HEK293 (cell line): ENCODE measurements at regions not wholly inside any gene's neighbourhood (a gene's known extent, or its start where the extent isn't known, plus 50 kb on each side); places are given as distances from the start of the nearest gene placed in this dataset.

ENCODE experiments used
- CTCF ChIA-PET: fragments of 350-600 bp; formaldehyde crosslinking; extraction: SDS; loops from one replicate; lab custom pipeline; 2021; ENCODE audit warnings: antibody characterized with exemption; lab: Yijun Ruan, JAX
- POLR2A ChIA-PET: fragments of 300-600 bp; formaldehyde crosslinking; extraction: SDS; loops from one replicate; lab custom pipeline; 2020; ENCODE audit warnings: antibody characterized with exemption, inconsistent platforms; lab: Yijun Ruan, JAX
- H3K27ac ChIP-seq: fragments of 200-500 bp; sonication (Bioruptor generic); 2 replicates; pipeline ENCODE4 v1.5.1; 2014; ENCODE audit warnings: low read depth, low read length, control low read depth, inconsistent platforms; ENCODE audit errors: extremely low read depth
- H3K36me3 ChIP-seq, 2 experiments: fragments of 200-500 bp in 1 of 2; sonication (Bioruptor generic) in 1 of 2; 1 replicate in 1 of 2; 2 replicates in 1 of 2; pipeline ENCODE4 v1.5.1; 2014 to 2017; ENCODE audit warnings: inconsistent platforms in 2 of 2, low read length in 2 of 2; ENCODE audit not compliant: control insufficient read depth in 2 of 2, insufficient read depth in 1 of 2
- H3K4me1 ChIP-seq: fragments of 200-500 bp; sonication (Bioruptor generic); 2 replicates; pipeline ENCODE4 v1.5.1; 2014; ENCODE audit warnings: mild to moderate bottlenecking, low read length, inconsistent platforms; ENCODE audit not compliant: control insufficient read depth, insufficient read depth
- H3K4me3 ChIP-seq: 2 replicates; pipeline ENCODE4 v1.5.1; 2011; ENCODE audit warnings: low read depth, mild to moderate bottlenecking, control low read depth, low read length, moderate library complexity
- H3K9me3 ChIP-seq: fragments of 200-500 bp; sonication (Bioruptor generic); 2 replicates; pipeline ENCODE4 v1.5.1; 2014; ENCODE audit warnings: low read depth, low read length, inconsistent platforms; ENCODE audit not compliant: control insufficient read depth, insufficient read depth
- EGR2 ChIP-seq: fragments of 450-650 bp; formaldehyde crosslinking; IDR thresholded peaks from 2 replicates; pipeline ENCODE4 v1.5.1; 2016; ENCODE audit warnings: low read depth, missing biosample characterization, missing genetic modification characterization
- IKZF3 ChIP-seq: fragments of 450-650 bp; IDR thresholded peaks from 2 replicates; pipeline ENCODE4 v1.5.0; 2018; ENCODE audit warnings: missing biosample characterization, mild to moderate bottlenecking, missing genetic modification characterization, moderate library complexity
- SETDB1 ChIP-seq: IDR thresholded peaks from one replicate; pipeline ENCODE4 v1.6.1; 2017; ENCODE audit warnings: mild to moderate bottlenecking, low read length, moderate library complexity, mixed read lengths; ENCODE audit not compliant: insufficient read length
- ZFHX2 ChIP-seq: fragments of 450-650 bp; formaldehyde crosslinking; conservative IDR thresholded peaks from 2 replicates; pipeline ENCODE4 v1.5.1; 2016; ENCODE audit warnings: missing biosample characterization, missing genetic modification characterization
- ZFP69B ChIP-seq: fragments of 450-650 bp; formaldehyde crosslinking; IDR thresholded peaks from 2 replicates; pipeline ENCODE4 v1.5.1; 2016; ENCODE audit warnings: missing biosample characterization, missing genetic modification characterization
- ZNF10 ChIP-seq: fragments of 450-650 bp; formaldehyde crosslinking; IDR thresholded peaks from 2 replicates; pipeline ENCODE4 v1.5.1; 2017; ENCODE audit warnings: missing biosample characterization, missing genetic modification characterization
- ZNF132 ChIP-seq: fragments of 450-650 bp; formaldehyde crosslinking; IDR thresholded peaks from 2 replicates; pipeline ENCODE4 v1.5.1; 2017; ENCODE audit warnings: missing biosample characterization, missing genetic modification characterization, borderline replicate concordance
- ZNF416 ChIP-seq: fragments of 450-650 bp; formaldehyde crosslinking; IDR thresholded peaks from 2 replicates; pipeline ENCODE4 v1.5.1; 2016; ENCODE audit warnings: missing biosample characterization, missing genetic modification characterization
- ZNF529 ChIP-seq: fragments of 450-650 bp; formaldehyde crosslinking; IDR thresholded peaks from 2 replicates; pipeline ENCODE4 v1.5.1; 2017; ENCODE audit warnings: missing genetic modification characterization, missing biosample characterization; ENCODE audit not compliant: insufficient replicate concordance
- ZNF560 ChIP-seq: fragments of 450-650 bp; formaldehyde crosslinking; IDR thresholded peaks from 2 replicates; pipeline ENCODE4 v1.5.1; 2017; ENCODE audit warnings: missing biosample characterization, missing genetic modification characterization, borderline replicate concordance
- ZNF830 ChIP-seq: fragments of 450-650 bp; IDR thresholded peaks from 2 replicates; pipeline ENCODE4 v1.5.0; 2018; ENCODE audit warnings: missing biosample characterization, missing genetic modification characterization, low read depth, mild to moderate bottlenecking, moderate library complexity
- TF ChIP-seq, protein P1 (sequence below): fragments of 450-650 bp; formaldehyde crosslinking; optimal IDR thresholded peaks from 2 replicates; pipeline ENCODE3; 2016; ENCODE audit warnings: missing biosample characterization, mild to moderate bottlenecking, missing genetic modification characterization
- TF ChIP-seq, protein P2 (sequence below): fragments of 450-650 bp; formaldehyde crosslinking; IDR thresholded peaks from 2 replicates; pipeline ENCODE4 v1.5.1; 2016; ENCODE audit warnings: missing biosample characterization, missing genetic modification characterization
- TF ChIP-seq, protein P3 (sequence below): sonication (generic); formaldehyde crosslinking; IDR thresholded peaks from 2 replicates; pipeline ENCODE4 v1.8.1; 2022; ENCODE audit warnings: mild to moderate bottlenecking, moderate library complexity, missing genetic modification reagents
- TF ChIP-seq, protein P4 (sequence below): fragments of 450-650 bp; IDR thresholded peaks from 2 replicates; pipeline ENCODE4 v1.5.1; 2018; ENCODE audit warnings: missing biosample characterization, mild to moderate bottlenecking, missing genetic modification characterization
- TF ChIP-seq, protein P5 (sequence below): fragments of 450-650 bp; formaldehyde crosslinking; IDR thresholded peaks from 2 replicates; pipeline ENCODE4 v1.5.1; 2016; ENCODE audit warnings: missing biosample characterization, missing genetic modification characterization
- TF ChIP-seq, protein P6 (sequence below): fragments of 450-650 bp; formaldehyde crosslinking; IDR thresholded peaks from 2 replicates; pipeline ENCODE4 v1.5.1; 2016; ENCODE audit warnings: missing biosample characterization, missing genetic modification characterization
- TF ChIP-seq, protein P7 (sequence below): fragments of 450-650 bp; formaldehyde crosslinking; conservative IDR thresholded peaks from 2 replicates; pipeline ENCODE4 v1.5.1; 2016; ENCODE audit warnings: low read depth, missing biosample characterization, missing genetic modification characterization

DNA sequence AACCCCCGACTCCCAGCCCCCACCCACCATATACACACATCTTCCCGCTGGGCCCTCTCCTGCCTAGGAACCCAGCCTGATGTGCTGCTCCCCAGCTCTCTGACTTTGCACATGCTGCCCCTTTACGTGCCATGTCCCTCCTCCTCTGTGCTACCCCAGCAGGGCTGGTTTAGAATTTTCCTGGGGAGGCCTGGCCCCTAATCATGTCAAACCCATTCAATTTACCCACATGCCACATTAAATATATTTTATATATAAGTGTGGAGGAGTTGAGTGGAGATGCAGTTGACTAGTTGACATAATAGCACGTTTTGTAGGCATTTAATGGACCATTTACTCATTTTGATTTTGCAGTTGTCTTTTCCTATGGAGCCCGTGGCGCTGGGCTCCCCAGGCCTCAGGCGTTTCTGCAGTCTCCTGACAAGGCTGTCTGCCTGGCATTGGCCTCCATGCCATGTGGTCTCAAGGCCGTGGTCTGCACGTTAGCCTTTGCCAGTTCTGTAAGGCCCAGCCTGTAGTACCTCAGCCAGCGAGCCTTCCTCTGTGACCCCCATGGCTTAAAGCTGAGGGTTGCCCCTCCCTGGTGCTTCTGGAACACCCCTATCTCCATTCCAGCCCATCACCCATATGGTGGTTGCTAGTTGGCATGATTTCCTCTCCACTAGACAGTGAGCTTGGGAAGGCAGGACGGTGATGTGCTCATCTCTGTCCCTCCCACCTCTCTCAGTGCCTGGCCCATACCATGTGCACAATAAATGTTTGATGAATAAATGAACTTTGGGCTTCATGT lies 155.8 kb downstream of the TLE3 start:
- TF ChIP-seq, protein P1, sequence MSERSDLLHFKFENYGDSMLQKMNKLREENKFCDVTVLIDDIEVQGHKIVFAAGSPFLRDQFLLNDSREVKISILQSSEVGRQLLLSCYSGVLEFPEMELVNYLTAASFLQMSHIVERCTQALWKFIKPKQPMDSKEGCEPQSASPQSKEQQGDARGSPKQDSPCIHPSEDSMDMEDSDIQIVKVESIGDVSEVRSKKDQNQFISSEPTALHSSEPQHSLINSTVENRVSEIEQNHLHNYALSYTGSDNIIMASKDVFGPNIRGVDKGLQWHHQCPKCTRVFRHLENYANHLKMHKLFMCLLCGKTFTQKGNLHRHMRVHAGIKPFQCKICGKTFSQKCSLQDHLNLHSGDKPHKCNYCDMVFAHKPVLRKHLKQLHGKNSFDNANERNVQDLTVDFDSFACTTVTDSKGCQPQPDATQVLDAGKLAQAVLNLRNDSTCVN (tag by site-specific recombination): no peak
- TF ChIP-seq ZFHX2 (tag by site-specific recombination) (no peak), ZFP69B (tag by site-specific recombination) (no peak)
- TF ChIP-seq, protein P2, sequence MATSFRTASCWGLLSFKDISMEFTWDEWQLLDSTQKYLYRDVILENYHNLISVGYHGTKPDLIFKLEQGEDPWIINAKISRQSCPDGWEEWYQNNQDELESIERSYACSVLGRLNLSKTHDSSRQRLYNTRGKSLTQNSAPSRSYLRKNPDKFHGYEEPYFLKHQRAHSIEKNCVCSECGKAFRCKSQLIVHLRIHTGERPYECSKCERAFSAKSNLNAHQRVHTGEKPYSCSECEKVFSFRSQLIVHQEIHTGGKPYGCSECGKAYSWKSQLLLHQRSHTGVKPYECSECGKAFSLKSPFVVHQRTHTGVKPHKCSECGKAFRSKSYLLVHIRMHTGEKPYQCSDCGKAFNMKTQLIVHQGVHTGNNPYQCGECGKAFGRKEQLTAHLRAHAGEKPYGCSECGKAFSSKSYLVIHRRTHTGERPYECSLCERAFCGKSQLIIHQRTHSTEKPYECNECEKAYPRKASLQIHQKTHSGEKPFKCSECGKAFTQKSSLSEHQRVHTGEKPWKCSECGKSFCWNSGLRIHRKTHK (tag by site-specific recombination): no peak
- ChIA-PET CTCF (no interaction called here), POLR2A (no interaction called here)
- H3K36me3 ChIP-seq: no peaks in the 10 kb centered on the region
- no peaks in the 10 kb centered on the region for H3K9me3 ChIP-seq
- H3K4me1 ChIP-seq: no peaks in the 10 kb centered on the region
- H3K4me3 ChIP-seq: no peak overlapping the region
- no peak overlapping the region for H3K27ac ChIP-seq

DNA sequence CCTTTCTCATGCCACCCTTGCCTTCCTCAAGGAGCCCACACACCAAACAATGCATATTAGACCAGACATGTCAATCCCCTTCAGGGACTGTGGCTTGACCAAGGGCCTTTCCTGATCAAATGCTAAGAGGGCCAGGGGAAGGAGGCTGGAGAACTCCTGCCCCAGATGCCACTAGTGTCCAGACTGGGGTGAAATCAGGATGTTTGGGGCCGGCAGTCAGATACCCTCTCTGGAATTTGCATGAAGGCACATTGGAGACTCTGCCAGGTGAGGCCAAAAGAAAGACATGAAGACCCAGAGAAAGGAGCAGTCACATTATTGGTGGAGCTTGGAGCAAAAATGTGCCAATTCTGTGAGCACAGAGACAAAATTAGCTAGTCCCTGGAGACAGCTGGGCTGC lies 154.1 kb downstream of the TLE3 start:
- ChIA-PET CTCF (no interaction called here), POLR2A (no interaction called here)
- no peaks in the 10 kb centered on the region for H3K4me1 ChIP-seq
- H3K36me3 ChIP-seq: no peaks in the 10 kb centered on the region
- no peaks in the 10 kb centered on the region for H3K9me3 ChIP-seq
- no peak overlapping the region for H3K27ac ChIP-seq
- H3K4me3 ChIP-seq: no peak overlapping the region
- TF ChIP-seq SETDB1 (no peak), ZNF10 (tag by site-specific recombination) (no peak), EGR2 (tag by site-specific recombination) (no peak), ZNF416 (tag by site-specific recombination) (no peak), ZNF529 (no peak), ZNF132 (tag by site-specific recombination) (no peak), ZNF560 (tag by site-specific recombination) (no peak), IKZF3 (tag by site-specific recombination) (no peak), ZNF830 (tag by site-specific recombination) (no peak)
- TF ChIP-seq, protein P3, sequence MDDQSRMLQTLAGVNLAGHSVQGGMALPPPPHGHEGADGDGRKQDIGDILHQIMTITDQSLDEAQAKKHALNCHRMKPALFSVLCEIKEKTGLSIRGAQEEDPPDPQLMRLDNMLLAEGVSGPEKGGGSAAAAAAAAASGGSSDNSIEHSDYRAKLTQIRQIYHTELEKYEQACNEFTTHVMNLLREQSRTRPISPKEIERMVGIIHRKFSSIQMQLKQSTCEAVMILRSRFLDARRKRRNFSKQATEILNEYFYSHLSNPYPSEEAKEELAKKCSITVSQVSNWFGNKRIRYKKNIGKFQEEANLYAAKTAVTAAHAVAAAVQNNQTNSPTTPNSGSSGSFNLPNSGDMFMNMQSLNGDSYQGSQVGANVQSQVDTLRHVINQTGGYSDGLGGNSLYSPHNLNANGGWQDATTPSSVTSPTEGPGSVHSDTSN (CRISPR knock-in tag): no peak
- TF ChIP-seq, protein P4, sequence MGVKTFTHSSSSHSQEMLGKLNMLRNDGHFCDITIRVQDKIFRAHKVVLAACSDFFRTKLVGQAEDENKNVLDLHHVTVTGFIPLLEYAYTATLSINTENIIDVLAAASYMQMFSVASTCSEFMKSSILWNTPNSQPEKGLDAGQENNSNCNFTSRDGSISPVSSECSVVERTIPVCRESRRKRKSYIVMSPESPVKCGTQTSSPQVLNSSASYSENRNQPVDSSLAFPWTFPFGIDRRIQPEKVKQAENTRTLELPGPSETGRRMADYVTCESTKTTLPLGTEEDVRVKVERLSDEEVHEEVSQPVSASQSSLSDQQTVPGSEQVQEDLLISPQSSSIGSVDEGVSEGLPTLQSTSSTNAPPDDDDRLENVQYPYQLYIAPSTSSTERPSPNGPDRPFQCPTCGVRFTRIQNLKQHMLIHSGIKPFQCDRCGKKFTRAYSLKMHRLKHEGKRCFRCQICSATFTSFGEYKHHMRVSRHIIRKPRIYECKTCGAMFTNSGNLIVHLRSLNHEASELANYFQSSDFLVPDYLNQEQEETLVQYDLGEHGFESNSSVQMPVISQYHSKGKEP (tag by site-specific recombination): no peak
- TF ChIP-seq, protein P5, sequence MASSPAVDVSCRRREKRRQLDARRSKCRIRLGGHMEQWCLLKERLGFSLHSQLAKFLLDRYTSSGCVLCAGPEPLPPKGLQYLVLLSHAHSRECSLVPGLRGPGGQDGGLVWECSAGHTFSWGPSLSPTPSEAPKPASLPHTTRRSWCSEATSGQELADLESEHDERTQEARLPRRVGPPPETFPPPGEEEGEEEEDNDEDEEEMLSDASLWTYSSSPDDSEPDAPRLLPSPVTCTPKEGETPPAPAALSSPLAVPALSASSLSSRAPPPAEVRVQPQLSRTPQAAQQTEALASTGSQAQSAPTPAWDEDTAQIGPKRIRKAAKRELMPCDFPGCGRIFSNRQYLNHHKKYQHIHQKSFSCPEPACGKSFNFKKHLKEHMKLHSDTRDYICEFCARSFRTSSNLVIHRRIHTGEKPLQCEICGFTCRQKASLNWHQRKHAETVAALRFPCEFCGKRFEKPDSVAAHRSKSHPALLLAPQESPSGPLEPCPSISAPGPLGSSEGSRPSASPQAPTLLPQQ: no peak
- TF ChIP-seq, protein P6, sequence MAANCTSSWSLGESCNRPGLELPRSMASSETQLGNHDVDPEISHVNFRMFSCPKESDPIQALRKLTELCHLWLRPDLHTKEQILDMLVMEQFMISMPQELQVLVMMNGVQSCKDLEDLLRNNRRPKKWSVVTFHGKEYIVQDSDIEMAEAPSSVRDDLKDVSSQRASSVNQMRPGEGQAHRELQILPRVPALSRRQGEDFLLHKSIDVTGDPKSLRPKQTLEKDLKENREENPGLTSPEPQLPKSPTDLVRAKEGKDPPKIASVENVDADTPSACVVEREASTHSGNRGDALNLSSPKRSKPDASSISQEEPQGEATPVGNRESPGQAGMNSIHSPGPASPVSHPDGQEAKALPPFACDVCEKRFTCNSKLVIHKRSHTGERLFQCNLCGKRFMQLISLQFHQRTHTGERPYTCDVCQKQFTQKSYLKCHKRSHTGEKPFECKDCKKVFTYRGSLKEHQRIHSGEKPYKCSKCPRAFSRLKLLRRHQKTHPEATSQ: no peak
- TF ChIP-seq, protein P7, sequence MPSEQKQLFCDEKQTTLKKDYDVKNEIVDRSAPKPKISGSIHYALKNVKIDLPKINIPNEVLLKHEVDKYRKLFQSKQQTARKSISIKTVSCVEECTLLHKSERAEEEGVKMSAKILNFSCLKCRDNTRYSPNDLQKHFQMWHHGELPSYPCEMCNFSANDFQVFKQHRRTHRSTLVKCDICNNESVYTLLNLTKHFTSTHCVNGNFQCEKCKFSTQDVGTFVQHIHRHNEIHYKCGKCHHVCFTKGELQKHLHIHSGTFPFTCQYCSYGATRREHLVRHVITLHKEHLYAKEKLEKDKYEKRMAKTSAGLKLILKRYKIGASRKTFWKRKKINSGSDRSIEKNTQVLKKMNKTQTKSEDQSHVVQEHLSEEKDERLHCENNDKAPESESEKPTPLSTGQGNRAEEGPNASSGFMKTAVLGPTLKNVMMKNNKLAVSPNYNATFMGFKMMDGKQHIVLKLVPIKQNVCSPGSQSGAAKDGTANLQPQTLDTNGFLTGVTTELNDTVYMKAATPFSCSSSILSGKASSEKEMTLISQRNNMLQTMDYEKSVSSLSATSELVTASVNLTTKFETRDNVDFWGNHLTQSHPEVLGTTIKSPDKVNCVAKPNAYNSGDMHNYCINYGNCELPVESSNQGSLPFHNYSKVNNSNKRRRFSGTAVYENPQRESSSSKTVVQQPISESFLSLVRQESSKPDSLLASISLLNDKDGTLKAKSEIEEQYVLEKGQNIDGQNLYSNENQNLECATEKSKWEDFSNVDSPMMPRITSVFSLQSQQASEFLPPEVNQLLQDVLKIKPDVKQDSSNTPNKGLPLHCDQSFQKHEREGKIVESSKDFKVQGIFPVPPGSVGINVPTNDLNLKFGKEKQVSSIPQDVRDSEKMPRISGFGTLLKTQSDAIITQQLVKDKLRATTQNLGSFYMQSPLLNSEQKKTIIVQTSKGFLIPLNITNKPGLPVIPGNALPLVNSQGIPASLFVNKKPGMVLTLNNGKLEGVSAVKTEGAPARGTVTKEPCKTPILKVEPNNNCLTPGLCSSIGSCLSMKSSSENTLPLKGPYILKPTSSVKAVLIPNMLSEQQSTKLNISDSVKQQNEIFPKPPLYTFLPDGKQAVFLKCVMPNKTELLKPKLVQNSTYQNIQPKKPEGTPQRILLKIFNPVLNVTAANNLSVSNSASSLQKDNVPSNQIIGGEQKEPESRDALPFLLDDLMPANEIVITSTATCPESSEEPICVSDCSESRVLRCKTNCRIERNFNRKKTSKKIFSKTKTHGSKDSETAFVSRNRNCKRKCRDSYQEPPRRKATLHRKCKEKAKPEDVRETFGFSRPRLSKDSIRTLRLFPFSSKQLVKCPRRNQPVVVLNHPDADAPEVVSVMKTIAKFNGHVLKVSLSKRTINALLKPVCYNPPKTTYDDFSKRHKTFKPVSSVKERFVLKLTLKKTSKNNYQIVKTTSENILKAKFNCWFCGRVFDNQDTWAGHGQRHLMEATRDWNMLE (tag by site-specific recombination): no peak
